ENCODE measurements at regions not wholly inside any gene's neighbourhood (a gene's known extent, or its start where the extent isn't known, plus 50 kb on each side); places are given as distances from the start of the nearest gene placed in this dataset.
"Not testable (repeated sequence)": the region's sequence is repeated elsewhere in the genome, so short reads cannot be mapped to it uniquely, and the experiment has no call there.

GRCh38 chr12:75754141-75754540, 242.7 kb upstream of the KRR1 start:
- Histone ChIP-seq H3K36me3 (ENCODE audit: insufficient read depth, low read length) (no peaks in the 10 kb centered on the region), H3K9me3 (ENCODE audit: control insufficient read depth in 1 of 2, insufficient read depth in 1 of 2, low read length in 2 of 2) (no peaks in the 10 kb centered on the region), H3K27ac (ENCODE audit: low read depth in 1 of 2, low read length in 2 of 2) (no peak overlapping the region), H3K4me1 (ENCODE audit: insufficient read depth, low read length) (no peaks in the 10 kb centered on the region), H3K4me3 (ENCODE audit: low read length) (no peak overlapping the region), H3K27me3 (ENCODE audit: control insufficient read depth in 1 of 2, insufficient read depth in 2 of 2, low read length in 2 of 2) (no peaks in the 10 kb centered on the region)
- ChIA-PET POLR2A (no interaction called here), CTCF (no interaction called here)
- no peak for DNase-seq
- TF ChIP-seq CTCF (IDR thresholded peaks at IDR 0.05), result no peak
- Mint-ChIP-seq H3K4me3 (no peak overlapping the region), H3K9me3 (no peaks in the 10 kb centered on the region), H3K4me1 (ENCODE audit: low read depth) (no peaks in the 10 kb centered on the region), H3K27ac (no peak overlapping the region), H3K36me3 (ENCODE audit: low read depth) (no peaks in the 10 kb centered on the region), H3K27me3 (no peaks in the 10 kb centered on the region)
- ATAC-seq (ENCODE audit: poor library complexity), result no peak
- intact Hi-C loops (cut with DNase I, micrococcal nuclease), result loop anchor here in 1 of 2 experiments (10.0 kb wide), 1 partner anchor 51 kb away; no protein-coding TSS in a partner anchor

- no peaks in the 10 kb centered on the region for H3K9me3 Mint-ChIP-seq
- no peak for DNase-seq
- H3K27ac Mint-ChIP-seq, result no peak overlapping the region
- Histone ChIP-seq H3K9me3 (ENCODE audit: control insufficient read depth in 1 of 2, insufficient read depth in 1 of 2, low read length in 2 of 2) (no peaks in the 10 kb centered on the region), H3K4me3 (ENCODE audit: low read length) (no peak overlapping the region), H3K27ac (ENCODE audit: low read depth in 1 of 2, low read length in 2 of 2) (no peak overlapping the region), H3K4me1 (ENCODE audit: insufficient read depth, low read length) (no peaks in the 10 kb centered on the region), H3K36me3 (ENCODE audit: insufficient read depth, low read length) (no peaks in the 10 kb centered on the region), H3K27me3 (ENCODE audit: control insufficient read depth in 1 of 2, insufficient read depth in 2 of 2, low read length in 2 of 2) (no peaks in the 10 kb centered on the region)
- H3K4me1 Mint-ChIP-seq (ENCODE audit: low read depth), result no peaks in the 10 kb centered on the region
- no peak for TF ChIP-seq CTCF (IDR thresholded peaks at IDR 0.05)
- H3K4me3 Mint-ChIP-seq, result no peak overlapping the region
- intact Hi-C loops (cut with DNase I, micrococcal nuclease), result loop anchor here in 1 of 2 experiments (10.0 kb wide), 1 partner anchor 53 kb away; no protein-coding TSS in a partner anchor
- no peaks in the 10 kb centered on the region for H3K27me3 Mint-ChIP-seq
- H3K36me3 Mint-ChIP-seq (ENCODE audit: low read depth), result no peaks in the 10 kb centered on the region
- no peak for ATAC-seq (ENCODE audit: poor library complexity)
- ChIA-PET CTCF (no interaction called here), POLR2A (interaction anchor here (0.6 kb wide), 2 partner anchors 272 to 817 kb away, joined by 3 read pairs; no protein-coding TSS in a partner anchor)
These were observed 240.5 kb upstream of the KRR1 start for GRCh38 chr12:75751769-75752471.

GRCh38 chr12:75750716-75751306, 239.4 kb upstream of the KRR1 start:
- Histone ChIP-seq H3K4me1 (ENCODE audit: insufficient read depth, low read length) (no peaks in the 10 kb centered on the region), H3K4me3 (ENCODE audit: low read length) (no peak overlapping the region), H3K9me3 (ENCODE audit: control insufficient read depth in 1 of 2, insufficient read depth in 1 of 2, low read length in 2 of 2) (no peaks in the 10 kb centered on the region), H3K27me3 (ENCODE audit: control insufficient read depth in 1 of 2, insufficient read depth in 2 of 2, low read length in 2 of 2) (no peaks in the 10 kb centered on the region), H3K27ac (ENCODE audit: low read depth in 1 of 2, low read length in 2 of 2) (no peak overlapping the region), H3K36me3 (ENCODE audit: insufficient read depth, low read length) (no peaks in the 10 kb centered on the region)
- H3K27ac Mint-ChIP-seq, result no peak overlapping the region
- ATAC-seq (ENCODE audit: poor library complexity), result no peak
- ChIA-PET CTCF (interaction anchor here (1.0 kb wide), 1 partner anchor 10 kb away, joined by 4 read pairs; no protein-coding TSS in a partner anchor), POLR2A (interaction anchor here (0.6 kb wide), 1 partner anchor 271 kb away, joined by 3 read pairs; no protein-coding TSS in a partner anchor)
- no peaks in the 10 kb centered on the region for H3K4me1 Mint-ChIP-seq (ENCODE audit: low read depth)
- H3K9me3 Mint-ChIP-seq, result no peaks in the 10 kb centered on the region
- intact Hi-C loops (cut with DNase I, micrococcal nuclease), result loop anchor here in 1 of 2 experiments (10.0 kb wide), 1 partner anchor 54 kb away; no protein-coding TSS in a partner anchor
- no peak for TF ChIP-seq CTCF (IDR thresholded peaks at IDR 0.05)
- H3K4me3 Mint-ChIP-seq, result no peak overlapping the region
- H3K36me3 Mint-ChIP-seq (ENCODE audit: low read depth), result no peaks in the 10 kb centered on the region
- no peaks in the 10 kb centered on the region for H3K27me3 Mint-ChIP-seq
- no peak for DNase-seq

GRCh38 chr12:75748990-75749389, 237.6 kb upstream of the KRR1 start:
- H3K9me3 ChIP-seq (ENCODE audit: control insufficient read depth in 1 of 2, insufficient read depth in 1 of 2, low read length in 2 of 2); POLR2A ChIA-PET; DNase-seq; H3K4me3 ChIP-seq (ENCODE audit: low read length); H3K4me3 Mint-ChIP-seq; H3K27ac Mint-ChIP-seq; H3K36me3 ChIP-seq (ENCODE audit: insufficient read depth, low read length); intact Hi-C loops (cut with DNase I, micrococcal nuclease); H3K9me3 Mint-ChIP-seq; H3K36me3 Mint-ChIP-seq (ENCODE audit: low read depth); H3K27me3 Mint-ChIP-seq; CTCF ChIA-PET; ATAC-seq (ENCODE audit: poor library complexity); H3K4me1 Mint-ChIP-seq (ENCODE audit: low read depth); H3K27me3 ChIP-seq (ENCODE audit: control insufficient read depth in 1 of 2, insufficient read depth in 2 of 2, low read length in 2 of 2); H3K27ac ChIP-seq (ENCODE audit: low read depth in 1 of 2, low read length in 2 of 2); H3K4me1 ChIP-seq (ENCODE audit: insufficient read depth, low read length): not testable (repeated sequence)

All from CD4-positive, alpha-beta T cell (primary cell).